GM19351 (cell line): ENCODE measurements at regions not wholly inside any gene's neighbourhood (a gene's known extent, or its start where the extent isn't known, plus 50 kb on each side); places are given as distances from the start of the nearest gene placed in this dataset.

Source experiments
- ATAC-seq: cut with Tn5 transposase; IDR thresholded peaks from one replicate; pipeline ENCODE4 v1.9.1; 2021; ENCODE audit warnings: mild to moderate bottlenecking, moderate library complexity; ENCODE audit not compliant: unreplicated experiment

DNA sequence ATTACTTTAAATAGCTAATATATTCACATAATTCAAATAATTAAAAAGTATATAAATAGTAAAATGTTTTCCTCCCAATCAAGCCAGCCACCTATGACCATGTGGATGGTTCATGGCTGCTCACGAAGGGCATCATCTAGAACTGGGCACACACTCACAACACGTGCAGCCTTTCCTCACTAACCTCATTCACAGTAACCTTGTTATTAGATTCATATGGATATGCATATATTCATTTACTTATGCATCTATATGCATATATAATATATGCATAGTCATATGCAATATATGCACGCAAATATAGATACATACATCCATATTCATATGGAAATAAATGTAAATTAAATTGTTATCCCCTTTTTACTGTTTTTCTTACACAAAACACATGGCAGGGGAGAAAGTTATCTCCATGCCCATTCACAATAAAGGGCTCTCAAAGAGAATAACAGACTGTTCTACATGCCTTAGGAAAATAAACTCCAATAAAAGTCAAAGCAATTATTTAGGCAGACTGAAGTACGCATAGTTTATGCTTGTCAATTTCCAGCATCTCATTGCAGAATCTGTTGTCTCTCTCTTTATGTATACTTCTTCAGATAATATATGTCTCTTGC is 163.9 kb upstream of the ADGRL3 start:
- no peak for ATAC-seq

DNA sequence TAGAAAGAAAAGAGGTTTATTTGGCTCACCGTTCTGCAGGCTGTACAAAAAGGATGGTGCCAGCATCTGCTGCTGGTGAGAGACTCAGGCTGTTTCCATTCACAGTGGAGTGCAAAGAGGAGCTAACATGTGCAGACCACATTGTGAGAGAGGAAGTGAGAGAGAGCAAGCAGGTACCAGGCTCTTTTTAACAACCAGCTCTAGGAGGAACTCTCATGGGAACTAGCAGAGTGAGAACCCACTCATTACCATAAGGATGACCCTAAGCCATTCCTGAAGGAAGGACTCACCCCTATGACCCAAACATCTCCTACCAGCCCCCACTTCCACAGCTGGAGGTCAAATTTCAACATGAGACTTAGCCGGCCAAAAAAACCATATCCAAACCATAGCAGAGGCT is 158.6 kb upstream of the ADGRL3 start:
- no peak for ATAC-seq

DNA sequence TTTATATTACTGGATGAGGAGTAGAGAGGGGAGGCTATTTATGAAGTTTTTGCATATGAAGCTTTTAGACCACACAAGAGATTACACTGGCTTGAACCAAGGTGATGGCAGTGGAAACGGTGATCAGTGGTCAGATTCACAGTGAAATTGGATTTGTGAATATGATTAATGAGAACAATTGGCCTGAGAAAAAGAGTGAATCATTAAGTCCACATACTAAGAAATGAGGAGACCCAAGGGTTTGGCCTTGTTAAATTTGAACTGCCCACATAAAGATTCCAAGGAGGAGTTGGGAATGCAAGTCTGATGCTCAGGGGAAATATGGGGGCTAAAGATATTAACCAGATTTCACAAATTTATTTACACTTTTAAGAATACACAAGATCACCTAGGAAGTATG is 155.3 kb upstream of the ADGRL3 start:
- ATAC-seq, result no peak

DNA sequence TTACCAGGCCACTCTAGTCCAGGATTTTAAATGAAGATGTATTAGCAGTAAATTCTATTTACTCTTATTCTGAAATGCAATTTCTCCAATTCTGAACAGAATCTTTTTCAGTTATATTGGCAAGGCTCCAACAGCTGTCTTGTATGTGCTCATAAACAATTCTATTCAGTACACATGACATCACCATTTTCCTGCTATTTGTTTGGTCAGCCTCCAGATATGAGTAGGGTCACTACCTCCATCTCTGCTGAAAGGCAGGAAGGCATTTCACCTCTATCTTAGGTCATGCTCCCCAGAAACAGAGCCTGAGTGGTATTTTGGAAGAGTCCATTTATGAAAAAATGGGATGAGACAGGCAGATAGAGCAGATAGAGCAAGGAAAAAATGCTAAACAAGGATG is 151.1 kb upstream of the ADGRL3 start:
- no peak for ATAC-seq

DNA sequence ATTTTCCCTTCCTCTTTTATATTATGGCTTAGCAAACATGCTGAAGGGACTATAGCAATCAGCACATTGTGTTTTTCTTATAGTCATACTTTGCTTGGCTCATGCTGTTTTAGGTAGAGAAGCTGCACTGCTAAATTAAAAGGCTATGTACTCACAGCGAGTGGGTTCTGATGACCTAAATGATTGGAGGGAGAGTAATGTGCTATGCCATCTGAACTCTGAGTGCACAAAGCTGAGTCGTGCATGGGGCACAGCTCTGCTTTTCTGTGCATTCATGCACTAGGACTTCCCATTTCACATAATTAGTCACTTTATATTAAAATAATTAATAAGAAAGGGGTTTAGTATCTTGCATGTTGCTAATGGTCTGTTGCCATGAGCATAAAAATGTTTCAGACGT is 132.7 kb upstream of the ADGRL3 start:
- ATAC-seq, result no peak

DNA sequence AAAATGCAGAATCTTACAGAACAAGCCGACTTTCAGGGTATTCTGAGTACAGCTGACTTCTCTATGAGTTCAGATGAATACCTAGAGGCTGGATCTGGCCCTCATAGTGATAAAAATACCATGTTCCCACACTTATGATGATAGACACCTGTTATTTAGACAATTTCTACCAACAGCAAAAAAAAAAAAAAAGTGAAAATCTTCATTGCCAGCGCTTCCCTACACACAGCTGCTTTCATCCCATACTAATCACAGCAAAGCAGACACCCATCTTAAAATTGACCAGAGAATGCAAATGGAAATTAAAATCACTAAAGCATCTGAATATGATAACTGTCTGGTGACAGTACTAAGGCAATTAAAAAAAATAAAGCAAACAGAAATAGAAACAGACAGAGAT is 132.1 kb upstream of the ADGRL3 start:
- no peak for ATAC-seq

DNA sequence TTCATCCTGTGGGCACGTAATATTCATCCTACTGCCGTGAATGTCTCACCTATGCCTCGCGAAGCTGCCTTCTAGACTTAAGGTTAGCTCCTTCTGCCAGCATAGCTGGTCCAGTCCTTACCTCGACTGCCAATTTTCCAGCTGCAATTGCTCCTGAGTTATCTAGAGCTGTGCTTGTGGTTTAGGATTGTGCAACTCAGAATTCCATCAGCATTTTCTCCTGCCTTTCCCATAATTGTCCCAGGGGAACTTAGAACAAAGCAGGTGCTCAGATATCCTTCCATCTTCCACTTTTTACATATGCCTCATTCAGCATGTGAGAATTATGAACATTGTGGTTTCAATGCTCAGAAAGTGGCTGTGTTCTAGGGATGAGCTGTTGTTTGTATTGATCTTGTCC is 131.4 kb upstream of the ADGRL3 start:
- no peak for ATAC-seq

DNA sequence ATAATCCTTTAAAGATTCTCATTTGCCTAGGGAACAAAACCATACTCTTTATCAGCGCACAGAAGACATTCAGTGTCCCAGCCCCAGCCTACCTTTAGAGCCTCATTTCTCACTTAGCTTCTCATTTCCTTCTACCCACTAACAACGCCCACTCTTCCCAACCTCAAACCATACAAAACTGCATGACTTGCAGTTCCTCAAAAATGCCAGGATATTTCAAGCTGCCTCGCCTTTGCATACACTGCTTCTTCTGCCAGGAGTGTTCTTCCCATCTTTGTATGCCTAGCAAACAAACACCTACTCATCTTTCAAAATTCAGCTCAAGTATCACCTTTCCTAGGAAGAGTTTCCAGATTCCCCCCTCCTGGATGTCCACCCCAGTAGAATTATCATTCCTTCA is 129.9 kb upstream of the ADGRL3 start:
- ATAC-seq, result no peak

DNA sequence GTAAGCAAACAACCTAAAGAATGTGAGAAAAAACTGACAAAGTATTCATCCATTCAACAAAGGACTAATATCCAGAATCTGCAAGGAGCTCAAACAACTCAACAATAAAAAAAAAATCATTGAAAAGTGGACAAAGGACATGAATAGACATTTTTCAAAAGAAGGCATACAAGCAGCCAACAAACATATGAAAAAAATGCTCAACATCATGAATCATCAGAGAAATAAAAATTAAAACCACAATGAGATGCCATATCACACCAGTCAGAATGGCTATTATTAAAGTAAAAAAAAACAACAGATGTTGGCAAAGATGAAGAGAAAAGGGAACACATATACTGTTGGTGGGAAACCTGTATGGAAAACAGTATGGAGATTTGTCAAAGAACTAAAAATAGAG is 120.7 kb upstream of the ADGRL3 start:
- no peak for ATAC-seq

DNA sequence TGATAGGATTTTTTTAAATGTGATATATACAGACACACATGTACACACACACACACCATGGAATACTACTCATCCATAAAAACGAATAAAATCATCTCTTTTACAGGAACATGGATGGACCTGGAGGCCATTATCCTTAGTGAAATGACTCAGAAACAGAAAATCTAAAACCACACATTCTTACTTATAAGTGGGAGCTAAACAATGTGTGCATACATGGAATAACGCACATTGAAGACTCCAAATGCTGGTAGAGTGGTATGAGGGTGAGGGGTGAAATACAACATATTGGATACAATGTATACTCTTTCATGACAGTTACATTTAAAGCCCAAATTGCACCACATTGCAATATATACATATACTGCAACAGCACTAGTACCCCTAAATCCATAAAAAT is 120.2 kb upstream of the ADGRL3 start:
- ATAC-seq, result no peak

DNA sequence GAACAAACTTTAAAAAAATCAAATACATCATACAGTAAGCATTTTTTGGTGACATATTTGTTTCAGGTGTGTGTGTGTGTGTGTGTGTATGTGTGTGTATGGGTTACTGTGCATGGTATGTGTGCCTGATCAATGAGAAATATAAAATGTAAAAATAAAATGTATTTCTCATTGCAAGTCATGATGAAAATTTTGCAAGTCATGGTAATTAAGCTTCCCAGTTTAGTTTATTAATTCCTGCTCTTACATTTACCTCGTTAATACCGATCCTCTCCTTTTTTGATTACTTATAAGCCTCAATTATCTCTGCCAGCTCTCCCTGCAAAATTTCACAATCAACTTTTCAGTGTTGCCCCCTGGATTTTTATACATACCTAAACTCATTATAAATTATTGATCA is 114.6 kb upstream of the ADGRL3 start:
- no peak for ATAC-seq

DNA sequence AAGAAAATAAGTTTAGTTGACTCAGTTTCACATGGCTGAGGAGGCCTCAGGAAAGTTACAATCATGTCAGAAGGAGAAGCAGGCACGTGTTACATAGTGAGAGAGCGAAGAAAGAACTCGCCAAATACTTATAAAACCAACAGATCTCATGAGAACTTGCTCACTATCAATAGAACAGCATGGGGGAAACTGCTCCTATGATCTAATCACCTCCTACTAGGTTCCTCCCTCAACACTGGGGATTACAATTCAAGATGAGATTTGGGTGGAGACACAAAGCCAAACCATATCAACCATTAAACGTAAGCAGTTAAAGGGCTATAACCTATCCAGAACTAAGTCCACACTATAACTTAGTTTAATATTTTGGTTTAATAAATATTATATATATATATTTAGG is 113.8 kb upstream of the ADGRL3 start:
- ATAC-seq, result no peak

DNA sequence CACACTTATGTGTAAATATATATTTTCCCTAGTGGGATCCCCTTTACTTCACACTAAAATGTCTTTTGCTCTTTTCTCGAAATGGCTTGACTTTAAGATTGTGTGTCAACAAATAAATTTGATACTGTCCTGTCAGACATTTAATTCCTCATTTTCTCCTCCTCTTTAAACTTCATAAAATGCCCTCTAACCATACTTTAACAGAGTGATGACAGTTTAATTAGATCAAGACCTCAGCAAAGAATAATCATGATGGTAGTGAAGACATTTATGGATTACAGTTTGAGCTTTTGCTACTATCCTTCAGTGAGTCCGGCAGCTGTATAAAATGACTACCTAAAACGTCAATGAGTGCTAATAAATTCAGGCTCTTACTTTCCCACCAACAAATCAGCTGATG is 113.1 kb upstream of the ADGRL3 start:
- no peak for ATAC-seq

DNA sequence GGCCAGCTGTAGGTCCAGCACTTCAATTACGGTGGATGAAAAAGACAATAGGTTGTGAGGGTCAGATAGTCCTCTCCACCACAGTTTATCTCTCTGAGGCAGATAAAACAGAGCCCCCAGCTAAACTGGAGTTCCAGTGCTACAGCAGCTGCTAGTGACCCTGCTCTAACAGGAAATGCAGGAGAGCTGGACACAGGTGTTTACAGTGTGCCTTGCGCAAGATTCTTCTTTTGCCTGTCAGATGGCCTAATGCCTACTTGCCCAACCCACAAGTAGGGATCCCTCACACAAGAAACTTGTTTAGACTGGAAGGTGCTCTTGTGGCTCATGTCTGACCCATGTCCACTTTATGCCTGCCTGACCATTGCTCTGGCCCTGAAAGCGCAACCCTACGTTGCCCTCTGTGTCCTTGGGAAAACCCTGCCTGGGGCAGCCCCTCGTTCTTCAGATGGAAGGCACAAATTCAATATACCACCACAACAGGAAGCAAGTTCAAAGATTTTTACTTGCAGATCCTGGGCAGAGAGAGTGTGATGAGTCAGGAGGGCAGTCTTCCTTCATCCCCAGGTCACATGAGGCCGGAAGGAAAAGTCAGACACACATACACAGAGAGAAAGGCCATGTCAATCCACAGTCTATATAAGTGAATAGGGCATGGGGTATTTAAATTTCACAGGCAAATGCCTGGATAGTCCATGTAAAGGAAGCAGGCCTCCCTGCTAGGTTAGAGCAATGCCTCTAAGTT is 105.1 kb upstream of the ADGRL3 start:
- ATAC-seq, result no peak

DNA sequence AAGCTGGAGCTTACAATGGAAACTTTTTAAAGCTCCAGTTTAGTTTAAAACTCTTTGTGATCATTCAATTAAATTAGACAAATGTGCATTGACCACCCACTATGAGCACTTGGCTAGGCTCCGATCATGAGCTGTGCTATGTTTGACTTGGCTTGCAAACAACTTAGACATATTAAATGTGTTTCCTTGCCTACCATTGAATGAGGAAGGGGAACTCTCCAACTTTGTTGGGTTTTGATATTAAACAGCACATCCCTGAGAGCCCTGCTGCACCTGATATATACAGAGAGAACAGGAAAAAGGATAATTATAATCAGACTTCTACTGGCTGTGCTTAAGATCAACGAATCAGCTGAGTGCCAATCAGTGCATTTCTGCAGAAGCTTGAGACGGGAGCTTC is 71.4 kb upstream of the ADGRL3 start:
- no peak for ATAC-seq

DNA sequence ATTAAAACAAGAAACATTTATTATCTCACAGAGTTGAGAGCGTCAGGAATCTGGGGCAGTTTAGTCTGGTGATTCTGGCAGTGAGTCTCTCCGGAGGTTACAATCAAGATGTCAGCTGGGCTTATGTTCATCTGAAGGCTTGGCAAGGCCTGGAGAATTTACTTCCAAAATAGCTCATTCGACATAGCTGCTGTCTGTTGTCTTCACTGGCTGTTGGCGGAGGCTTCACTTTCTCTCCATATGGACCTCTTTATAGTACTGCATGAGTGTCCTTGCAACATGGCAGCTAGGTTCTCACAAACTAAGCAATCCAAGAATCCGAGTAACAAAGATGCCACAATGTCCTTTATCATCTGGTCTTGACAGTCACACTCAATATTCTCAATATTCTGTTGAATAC is 70.2 kb upstream of the ADGRL3 start:
- ATAC-seq, result no peak

DNA sequence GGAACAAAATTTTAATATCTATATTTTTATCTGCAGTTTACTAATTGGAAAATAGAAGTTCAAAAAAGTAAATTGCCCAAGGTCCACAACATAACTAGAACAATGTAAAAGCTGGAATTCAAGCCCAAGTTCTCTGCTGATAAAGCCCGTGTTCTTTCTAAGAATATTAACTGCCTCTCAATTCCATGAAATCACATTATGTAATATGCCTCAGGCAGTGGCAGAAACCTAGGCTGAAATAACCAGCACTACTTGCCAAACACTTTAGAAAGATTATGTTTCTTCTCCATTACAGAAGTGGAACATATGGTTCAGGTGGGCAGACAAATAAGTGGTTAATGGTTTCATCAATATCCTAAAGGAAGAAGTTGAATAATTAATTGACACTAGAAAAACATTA is 56.7 kb upstream of the ADGRL3 start:
- ATAC-seq, result no peak

DNA sequence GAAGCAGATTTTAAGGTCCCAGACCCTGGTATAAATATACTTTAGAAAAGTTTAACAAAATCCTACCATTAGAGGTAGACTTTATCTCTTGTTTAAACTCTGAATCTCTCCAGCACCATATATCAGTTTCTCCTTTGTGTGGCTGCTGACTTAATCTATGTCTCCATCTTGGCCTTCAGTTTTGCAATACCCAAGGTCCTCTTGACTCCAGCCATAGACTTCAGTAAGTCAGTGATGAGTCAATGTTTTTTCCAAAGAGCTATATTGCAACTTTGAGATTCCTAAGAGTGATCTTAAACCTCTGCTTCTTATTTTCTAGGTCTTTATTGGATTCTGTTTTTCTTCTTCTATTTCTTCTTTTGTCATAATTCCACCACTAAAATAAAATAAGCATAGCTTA is 50.8 kb upstream of the ADGRL3 start:
- ATAC-seq, result no peak
